GM23248 (cell line): ENCODE measurements at regions not wholly inside any gene's neighbourhood (a gene's known extent, or its start where the extent isn't known, plus 50 kb on each side); places are given as distances from the start of the nearest gene placed in this dataset.

Experiments
- EZH2 ChIP-seq: fragments of 200-600 bp; sonication (generic); IDR thresholded peaks from 2 replicates; pipeline ENCODE4 v1.6.1; 2018; ENCODE audit warnings: antibody characterized with exemption, mild to moderate bottlenecking; ENCODE audit not compliant: insufficient read depth, poor library complexity, severe bottlenecking
- EZH2phosphoT487 ChIP-seq: fragments of 200-600 bp; sonication (generic); IDR thresholded peaks from 2 replicates; pipeline ENCODE4 v1.6.1; 2018; ENCODE audit warnings: antibody characterized with exemption, moderate library complexity, mild to moderate bottlenecking, low read depth; ENCODE audit not compliant: insufficient read depth

- TF ChIP-seq EZH2 = no peak
- TF ChIP-seq EZH2phosphoT487 = no peak
These were observed 53.9 kb upstream of the ACTRT2 start for GRCh38 chr1:2967329-2967725.
